Upper lobe of left lung (tissue), 6 donors: ENCODE measurements at regions not wholly inside any gene's neighbourhood (a gene's known extent, or its start where the extent isn't known, plus 50 kb on each side); places are given as distances from the start of the nearest gene placed in this dataset.

ENCODE experiments used
- ATAC-seq, 2 donors: fragments of 200-7000 bp; cut with Tn5 transposase; one replicate each; pipeline ENCODE4 v1.9.1; 2022; ENCODE audit warnings: mild to moderate bottlenecking in 2 of 2, moderate library complexity in 2 of 2; ENCODE audit not compliant: low FRiP score in 2 of 2
- DNase-seq, 2 donors: peaks; one replicate each; pipeline ENCODE4 v3.0.0-alpha.2; 2019 to 2020
- H3K27ac ChIP-seq, 4 donors: fragments of 200-600 bp; sonication (generic); one replicate each; pipeline ENCODE4 v1.5.1; 2016 to 2019
- H3K27me3 ChIP-seq, 4 donors: fragments of 200-600 bp; sonication (generic); one replicate each; pipeline ENCODE4 v1.5.1; 2017 to 2019
- H3K36me3 ChIP-seq, 4 donors: fragments of 200-600 bp; sonication (generic); one replicate each; pipeline ENCODE4 v1.5.1; 2016 to 2019
- H3K4me1 ChIP-seq, 4 donors: fragments of 200-600 bp; sonication (generic); one replicate each; pipeline ENCODE4 v1.5.1; 2018 to 2019
- H3K4me3 ChIP-seq, 4 donors: fragments of 200-600 bp; sonication (generic); one replicate each; pipeline ENCODE4 v1.5.1; 2017 to 2019; ENCODE audit warnings: mild to moderate bottlenecking in 2 of 4, moderate library complexity in 1 of 4
- H3K9me3 ChIP-seq, 4 donors: fragments of 200-600 bp; sonication (generic); one replicate each; pipeline ENCODE4 v1.5.1; 2018 to 2019
- EP300 ChIP-seq, 4 donors: sonication (generic); formaldehyde crosslinking; IDR thresholded peaks; one replicate each; pipeline ENCODE4 v1.5.1; 2017; ENCODE audit warnings: antibody characterized with exemption in 4 of 4, control low read depth in 2 of 4
- POLR2A ChIP-seq, 4 donors: fragments of 450-650 bp; IDR thresholded peaks; one replicate each; pipeline ENCODE4 v1.5.1; 2016 to 2017; ENCODE audit warnings: antibody characterized with exemption in 4 of 4, mild to moderate bottlenecking in 2 of 4
- POLR2AphosphoS5 ChIP-seq, 2 donors: sonication (generic); formaldehyde crosslinking; IDR thresholded peaks; one replicate each; pipeline ENCODE4 v1.5.1; 2017; ENCODE audit warnings: antibody characterized with exemption in 2 of 2
- WGBS, 2 donors: methylation state at CpG; one replicate each; pipeline ENCODE4 v1.1.5; 2017 to 2018; 5-methylcytosine and 5-hydroxymethylcytosine counted together
- TF ChIP-seq, protein P1 (sequence below), 6 experiments: fragments of 450-650 bp in 4 of 6; fragments of 200-600 bp in 2 of 6; sonication (generic) in 2 of 6; IDR thresholded peaks; one replicate each; pipeline ENCODE4 v1.5.1; 2016 to 2019; ENCODE audit warnings: antibody characterized with exemption in 6 of 6
- donor health status: DM: no; HTN: no; CAD: no; lungs with moderate emphysema.
- donor health status: DM: no; HTN: yes; CAD: no; lungs with severe emphysema.

DNA sequence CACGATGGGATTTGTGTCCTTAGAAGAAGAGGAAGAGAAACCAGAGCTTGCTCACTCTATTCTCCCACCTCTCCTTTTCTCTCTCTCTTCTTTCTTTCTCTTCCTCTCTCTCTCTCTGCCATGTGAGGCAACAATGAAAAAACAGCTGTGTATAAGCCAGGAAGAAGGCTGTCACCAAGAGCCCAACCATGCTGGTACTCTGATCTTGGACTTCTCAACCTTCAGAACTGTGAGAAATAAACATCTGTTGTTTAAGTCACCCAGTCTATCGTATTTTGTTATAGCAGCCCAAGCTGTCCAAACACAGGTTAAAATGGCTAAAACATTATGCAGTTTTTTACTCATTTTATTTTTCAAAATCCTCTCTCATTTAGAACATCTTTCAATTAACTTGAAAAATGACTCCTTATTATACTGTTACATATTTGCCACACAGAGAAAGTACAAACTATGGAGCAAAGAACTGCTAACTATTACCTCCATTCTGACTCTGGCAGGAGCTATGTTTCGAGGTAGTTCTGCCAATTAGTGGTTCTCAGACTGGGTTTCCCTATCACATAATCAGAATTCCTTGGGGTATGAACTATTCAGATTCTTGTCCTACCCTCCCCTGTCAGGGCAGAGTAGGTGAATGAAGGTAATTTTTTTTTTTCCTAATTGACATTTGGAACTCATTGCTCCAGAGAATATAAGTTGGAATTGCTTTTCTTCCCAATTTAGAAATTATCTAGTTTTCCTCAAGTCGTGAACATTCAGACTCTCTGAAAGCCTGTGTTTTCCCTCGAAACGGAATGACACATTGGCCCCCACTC lies 434.6 kb downstream of the ENC1 start:
- TF ChIP-seq, protein P1, sequence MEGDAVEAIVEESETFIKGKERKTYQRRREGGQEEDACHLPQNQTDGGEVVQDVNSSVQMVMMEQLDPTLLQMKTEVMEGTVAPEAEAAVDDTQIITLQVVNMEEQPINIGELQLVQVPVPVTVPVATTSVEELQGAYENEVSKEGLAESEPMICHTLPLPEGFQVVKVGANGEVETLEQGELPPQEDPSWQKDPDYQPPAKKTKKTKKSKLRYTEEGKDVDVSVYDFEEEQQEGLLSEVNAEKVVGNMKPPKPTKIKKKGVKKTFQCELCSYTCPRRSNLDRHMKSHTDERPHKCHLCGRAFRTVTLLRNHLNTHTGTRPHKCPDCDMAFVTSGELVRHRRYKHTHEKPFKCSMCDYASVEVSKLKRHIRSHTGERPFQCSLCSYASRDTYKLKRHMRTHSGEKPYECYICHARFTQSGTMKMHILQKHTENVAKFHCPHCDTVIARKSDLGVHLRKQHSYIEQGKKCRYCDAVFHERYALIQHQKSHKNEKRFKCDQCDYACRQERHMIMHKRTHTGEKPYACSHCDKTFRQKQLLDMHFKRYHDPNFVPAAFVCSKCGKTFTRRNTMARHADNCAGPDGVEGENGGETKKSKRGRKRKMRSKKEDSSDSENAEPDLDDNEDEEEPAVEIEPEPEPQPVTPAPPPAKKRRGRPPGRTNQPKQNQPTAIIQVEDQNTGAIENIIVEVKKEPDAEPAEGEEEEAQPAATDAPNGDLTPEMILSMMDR (IDR thresholded peaks at IDR 0.05), result no peak
- no peak for TF ChIP-seq POLR2A (IDR thresholded peaks at IDR 0.05)
- no peak for TF ChIP-seq EP300 (IDR thresholded peaks at IDR 0.05)
- TF ChIP-seq POLR2AphosphoS5 (IDR thresholded peaks at IDR 0.05), result no peak
- WGBS, 2 donors, result 37 to 62% methylated on average over 6 of the region's 6 CpGs
- ATAC-seq, result no peak

DNA sequence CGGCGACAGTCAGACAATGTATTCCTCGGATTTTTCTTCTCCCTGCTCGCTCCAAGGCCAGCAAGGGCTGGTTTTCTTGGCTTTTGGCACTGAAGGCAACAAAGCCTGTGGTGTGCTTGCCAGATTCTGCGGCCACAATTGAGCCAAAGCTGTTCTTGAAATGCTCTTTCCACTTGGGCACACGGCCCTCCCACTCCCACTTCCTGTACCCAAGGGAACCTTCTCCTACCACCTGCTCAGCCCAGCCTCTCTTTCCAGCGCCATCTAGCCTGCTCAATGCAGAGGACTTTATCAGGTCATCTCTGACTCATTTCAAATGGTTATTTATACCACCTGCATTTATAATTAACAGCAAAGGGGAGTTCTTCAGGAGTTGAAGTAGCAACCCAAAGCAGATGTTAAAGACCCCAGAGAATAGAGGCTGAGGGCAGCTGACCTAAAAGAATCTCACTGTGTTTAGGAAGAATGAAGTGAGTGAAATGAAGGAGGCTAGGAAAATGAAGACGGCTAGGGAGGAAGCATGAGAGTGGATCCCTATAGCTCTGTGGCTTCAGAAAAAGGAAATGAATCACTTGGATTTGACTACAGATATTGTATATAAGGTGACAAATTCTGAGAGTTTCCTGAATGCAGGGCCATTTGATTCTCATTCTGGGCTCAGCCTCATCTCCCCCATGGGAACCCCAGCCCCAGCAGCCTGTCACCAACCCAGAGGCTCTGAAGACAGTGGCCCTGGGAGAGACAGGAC lies 439.0 kb downstream of the ENC1 start:
- ATAC-seq, result no peak
- Histone ChIP-seq H3K4me3 (no peak overlapping the region), H3K27ac (peak overlapping the region in 2 of 4 donors; percentile 9 to 14), H3K27me3 (no peaks in the 10 kb centered on the region), H3K9me3 (no peaks in the 10 kb centered on the region), H3K4me1 (peaks cover 3 to 13% (median 10%) of the 10 kb centered on the region in 4 donors), H3K36me3 (no peaks in the 10 kb centered on the region)
- 39 to 40% methylated on average over 8 of the region's 8 CpGs for WGBS, 2 donors
- TF ChIP-seq EP300 (IDR thresholded peaks at IDR 0.05) (no peak), POLR2A (IDR thresholded peaks at IDR 0.05) (no peak), POLR2AphosphoS5 (IDR thresholded peaks at IDR 0.05) (no peak)
- TF ChIP-seq, protein P1 (IDR thresholded peaks at IDR 0.05), result no peak
- DNase-seq, result no peak

More for the DNA sequence above, 434.6 kb downstream of the ENC1 start:
- DNase-seq, result no peak
- Histone ChIP-seq H3K4me3 (no peak overlapping the region), H3K27me3 (no peaks in the 10 kb centered on the region), H3K36me3 (no peaks in the 10 kb centered on the region), H3K27ac (no peak overlapping the region), H3K4me1 (peaks cover 3 to 15% (median 6%) of the 10 kb centered on the region in 4 donors), H3K9me3 (no peaks in the 10 kb centered on the region)

DNA sequence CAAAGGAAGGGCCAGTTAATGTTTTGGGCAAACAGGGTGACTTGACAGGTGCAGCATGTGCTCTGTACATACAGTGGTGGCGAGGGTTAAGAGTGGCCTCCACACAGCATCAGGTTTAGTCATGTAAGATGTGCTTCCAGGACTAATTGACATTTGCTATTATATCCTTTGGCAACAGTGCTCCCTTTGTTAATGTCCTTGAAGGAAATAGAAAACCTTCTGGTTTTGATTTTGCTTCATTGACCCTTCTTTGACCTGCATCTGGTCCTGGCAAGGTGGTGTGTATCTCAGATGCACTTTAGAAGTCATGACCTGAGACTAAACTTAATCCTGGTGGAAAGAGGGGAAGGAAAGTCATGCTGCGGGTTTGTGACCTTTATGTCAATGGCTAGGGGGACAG lies 440.0 kb downstream of the ENC1 start:
- no peaks in the 10 kb centered on the region for H3K36me3 ChIP-seq
- 88 to 89% methylated on average over 2 of the region's 2 CpGs for WGBS, 2 donors
- TF ChIP-seq, protein P1 (IDR thresholded peaks at IDR 0.05), result no peak
- TF ChIP-seq POLR2A (IDR thresholded peaks at IDR 0.05), result no peak
- no peak for TF ChIP-seq POLR2AphosphoS5 (IDR thresholded peaks at IDR 0.05)
- TF ChIP-seq EP300 (IDR thresholded peaks at IDR 0.05), result no peak
- DNase-seq, result no peak
- no peak for ATAC-seq
- no peak overlapping the region for H3K4me3 ChIP-seq
- H3K9me3 ChIP-seq, result no peaks in the 10 kb centered on the region
- H3K4me1 ChIP-seq, result peaks cover 3 to 10% (median 6%) of the 10 kb centered on the region in 4 donors
- H3K27me3 ChIP-seq, result no peaks in the 10 kb centered on the region
- no peak overlapping the region for H3K27ac ChIP-seq

DNA sequence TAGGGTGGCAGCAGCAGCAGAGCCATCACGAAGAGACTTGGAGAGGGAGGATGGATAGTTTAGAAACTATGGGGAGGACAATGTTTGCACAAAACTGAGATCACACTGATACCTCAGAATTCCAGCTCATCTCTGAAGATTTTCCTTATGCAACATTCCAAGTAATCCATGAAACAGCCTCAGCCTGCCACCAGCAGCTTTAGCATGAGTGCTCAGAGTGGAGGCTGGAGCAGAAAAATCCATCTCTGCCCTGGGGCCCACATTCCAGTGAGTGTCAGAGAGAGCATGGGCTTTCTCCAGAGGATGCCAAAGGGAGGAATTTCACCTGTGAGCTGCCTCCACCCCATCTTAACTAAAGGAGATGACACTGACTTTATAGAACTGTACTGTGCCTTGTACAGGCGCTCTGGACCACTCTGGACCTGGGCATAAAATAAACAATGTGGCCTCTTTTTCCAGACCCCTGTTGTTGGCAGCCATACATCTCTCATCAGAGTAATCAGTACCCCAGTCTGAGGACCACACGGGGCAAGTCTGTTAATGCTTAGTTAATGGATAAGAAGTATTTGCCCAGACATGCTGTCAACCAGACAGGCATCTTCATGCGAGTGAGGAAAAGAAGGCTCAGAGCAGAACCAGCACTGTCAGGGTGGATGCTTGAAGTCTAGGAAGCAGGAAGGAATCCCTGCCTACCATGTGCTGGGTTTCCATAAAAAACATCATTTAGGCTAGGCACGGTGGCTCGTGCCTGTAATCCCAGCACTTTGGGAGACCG lies 440.9 kb downstream of the ENC1 start:
- no peaks in the 10 kb centered on the region for H3K27me3 ChIP-seq
- H3K9me3 ChIP-seq, result no peaks in the 10 kb centered on the region
- H3K4me3 ChIP-seq, result no peak overlapping the region
- H3K27ac ChIP-seq, result no peak overlapping the region
- no peaks in the 10 kb centered on the region for H3K36me3 ChIP-seq
- 92 to 94% methylated on average over 6 to 7 of the region's 7 CpGs for WGBS, 2 donors
- no peak for TF ChIP-seq POLR2AphosphoS5 (IDR thresholded peaks at IDR 0.05)
- TF ChIP-seq, protein P1 (IDR thresholded peaks at IDR 0.05), result no peak
- no peak for TF ChIP-seq EP300 (IDR thresholded peaks at IDR 0.05)
- no peak for TF ChIP-seq POLR2A (IDR thresholded peaks at IDR 0.05)
- H3K4me1 ChIP-seq, result peaks cover 3 to 10% (median 6%) of the 10 kb centered on the region in 4 donors
- DNase-seq (no peak), ATAC-seq (no peak)
